ENCODE measurements at regions not wholly inside any gene's neighbourhood (a gene's known extent, or its start where the extent isn't known, plus 50 kb on each side); places are given as distances from the start of the nearest gene placed in this dataset.

DNA sequence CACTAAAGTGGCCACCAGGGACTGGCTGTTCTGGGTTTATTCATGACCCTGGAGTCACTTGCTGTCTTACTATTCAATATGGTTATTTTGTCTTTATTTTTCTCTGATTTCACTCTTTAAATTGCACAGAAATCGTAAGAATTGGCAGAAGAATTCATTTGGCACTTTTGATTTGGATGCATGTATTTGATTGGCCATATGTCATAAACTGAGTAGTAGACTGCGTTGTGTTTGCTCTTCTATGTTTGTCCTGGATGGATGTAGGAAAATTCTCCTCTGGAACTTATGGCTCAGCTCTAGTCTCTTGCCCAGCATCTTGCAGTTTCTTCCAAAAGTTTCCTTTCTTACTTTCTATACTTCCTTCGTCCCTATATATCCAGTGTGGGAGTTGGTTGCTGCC lies 452.7 kb downstream of the GATA3 start:
- TF ChIP-seq, protein P1, sequence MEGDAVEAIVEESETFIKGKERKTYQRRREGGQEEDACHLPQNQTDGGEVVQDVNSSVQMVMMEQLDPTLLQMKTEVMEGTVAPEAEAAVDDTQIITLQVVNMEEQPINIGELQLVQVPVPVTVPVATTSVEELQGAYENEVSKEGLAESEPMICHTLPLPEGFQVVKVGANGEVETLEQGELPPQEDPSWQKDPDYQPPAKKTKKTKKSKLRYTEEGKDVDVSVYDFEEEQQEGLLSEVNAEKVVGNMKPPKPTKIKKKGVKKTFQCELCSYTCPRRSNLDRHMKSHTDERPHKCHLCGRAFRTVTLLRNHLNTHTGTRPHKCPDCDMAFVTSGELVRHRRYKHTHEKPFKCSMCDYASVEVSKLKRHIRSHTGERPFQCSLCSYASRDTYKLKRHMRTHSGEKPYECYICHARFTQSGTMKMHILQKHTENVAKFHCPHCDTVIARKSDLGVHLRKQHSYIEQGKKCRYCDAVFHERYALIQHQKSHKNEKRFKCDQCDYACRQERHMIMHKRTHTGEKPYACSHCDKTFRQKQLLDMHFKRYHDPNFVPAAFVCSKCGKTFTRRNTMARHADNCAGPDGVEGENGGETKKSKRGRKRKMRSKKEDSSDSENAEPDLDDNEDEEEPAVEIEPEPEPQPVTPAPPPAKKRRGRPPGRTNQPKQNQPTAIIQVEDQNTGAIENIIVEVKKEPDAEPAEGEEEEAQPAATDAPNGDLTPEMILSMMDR (IDR thresholded peaks at IDR 0.05 in 2 of 3, conservative IDR thresholded peaks at IDR 0.05 in 1 of 3; ENCODE audit: borderline replicate concordance in 1 of 3, insufficient read depth in 1 of 3, low read depth in 2 of 3, low read length in 2 of 3), result no peak
- no peak for TF ChIP-seq EZH2 (IDR thresholded peaks at IDR 0.05)
- TF ChIP-seq POLR2A (IDR thresholded peaks at IDR 0.05; ENCODE audit: borderline replicate concordance, extremely low read depth, insufficient read depth, insufficient read length), result no peak
- TF ChIP-seq POLR2AphosphoS5 (IDR thresholded peaks at IDR 0.05; ENCODE audit: low read depth, low read length), result no peak
- TF ChIP-seq ZNF274 (IDR thresholded peaks at IDR 0.05; ENCODE audit: low read depth, low read length), result no peak
- TF ChIP-seq, protein P2, sequence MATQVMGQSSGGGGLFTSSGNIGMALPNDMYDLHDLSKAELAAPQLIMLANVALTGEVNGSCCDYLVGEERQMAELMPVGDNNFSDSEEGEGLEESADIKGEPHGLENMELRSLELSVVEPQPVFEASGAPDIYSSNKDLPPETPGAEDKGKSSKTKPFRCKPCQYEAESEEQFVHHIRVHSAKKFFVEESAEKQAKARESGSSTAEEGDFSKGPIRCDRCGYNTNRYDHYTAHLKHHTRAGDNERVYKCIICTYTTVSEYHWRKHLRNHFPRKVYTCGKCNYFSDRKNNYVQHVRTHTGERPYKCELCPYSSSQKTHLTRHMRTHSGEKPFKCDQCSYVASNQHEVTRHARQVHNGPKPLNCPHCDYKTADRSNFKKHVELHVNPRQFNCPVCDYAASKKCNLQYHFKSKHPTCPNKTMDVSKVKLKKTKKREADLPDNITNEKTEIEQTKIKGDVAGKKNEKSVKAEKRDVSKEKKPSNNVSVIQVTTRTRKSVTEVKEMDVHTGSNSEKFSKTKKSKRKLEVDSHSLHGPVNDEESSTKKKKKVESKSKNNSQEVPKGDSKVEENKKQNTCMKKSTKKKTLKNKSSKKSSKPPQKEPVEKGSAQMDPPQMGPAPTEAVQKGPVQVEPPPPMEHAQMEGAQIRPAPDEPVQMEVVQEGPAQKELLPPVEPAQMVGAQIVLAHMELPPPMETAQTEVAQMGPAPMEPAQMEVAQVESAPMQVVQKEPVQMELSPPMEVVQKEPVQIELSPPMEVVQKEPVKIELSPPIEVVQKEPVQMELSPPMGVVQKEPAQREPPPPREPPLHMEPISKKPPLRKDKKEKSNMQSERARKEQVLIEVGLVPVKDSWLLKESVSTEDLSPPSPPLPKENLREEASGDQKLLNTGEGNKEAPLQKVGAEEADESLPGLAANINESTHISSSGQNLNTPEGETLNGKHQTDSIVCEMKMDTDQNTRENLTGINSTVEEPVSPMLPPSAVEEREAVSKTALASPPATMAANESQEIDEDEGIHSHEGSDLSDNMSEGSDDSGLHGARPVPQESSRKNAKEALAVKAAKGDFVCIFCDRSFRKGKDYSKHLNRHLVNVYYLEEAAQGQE (IDR thresholded peaks at IDR 0.05; ENCODE audit: low read depth), result no peak
- no peak for TF ChIP-seq SP1 (IDR thresholded peaks at IDR 0.05; ENCODE audit: low read depth)
- no peak for TF ChIP-seq CEBPB (IDR thresholded peaks at IDR 0.05; ENCODE audit: low read depth)
- no peak for TF ChIP-seq EGR1 (IDR thresholded peaks at IDR 0.05; ENCODE audit: low read depth)
- TF ChIP-seq, protein P3, sequence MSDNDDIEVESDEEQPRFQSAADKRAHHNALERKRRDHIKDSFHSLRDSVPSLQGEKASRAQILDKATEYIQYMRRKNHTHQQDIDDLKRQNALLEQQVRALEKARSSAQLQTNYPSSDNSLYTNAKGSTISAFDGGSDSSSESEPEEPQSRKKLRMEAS (IDR thresholded peaks at IDR 0.05), result no peak
- no peak for TF ChIP-seq ZFX (IDR thresholded peaks at IDR 0.05)
- TF ChIP-seq YY1 (IDR thresholded peaks at IDR 0.05; ENCODE audit: extremely low read depth, insufficient replicate concordance, low read depth, low read length), result no peak
- no peak for TF ChIP-seq EZH2phosphoT487 (IDR thresholded peaks at IDR 0.05; ENCODE audit: borderline replicate concordance)
- no peak for TF ChIP-seq JUND (IDR thresholded peaks at IDR 0.05)

Data from HCT116 (cell line).